Endothelial cell of umbilical vein (primary cell): ENCODE measurements at regions not wholly inside any gene's neighbourhood (a gene's known extent, or its start where the extent isn't known, plus 50 kb on each side); places are given as distances from the start of the nearest gene placed in this dataset.

Experiments used
- BruUV-seq: library from RNA; stranded (reverse); fragments of 400-500 nt; replicated peaks from 2 replicates; lab custom pipeline; 2021; lab: Mats Ljungman, UMichigan
- CTCF ChIA-PET: fragments of 300-600, 350-600 bp; sonication (Branson Sonifier 250); formaldehyde crosslinking; loops from one replicate; lab custom pipeline; 2021; ENCODE audit warnings: antibody characterized with exemption, inconsistent platforms; lab: Charles Lee
- POLR2A ChIA-PET: fragments of 300-600, 350-600 bp; sonication (Branson Sonifier 250); formaldehyde crosslinking; loops from one replicate; lab custom pipeline; 2021; ENCODE audit warnings: antibody characterized with exemption, inconsistent platforms; lab: Charles Lee
- DNase-seq: peaks from one replicate; pipeline ENCODE4 v3.0.0-alpha.2; 2011; ENCODE audit warnings: low read depth, low spot score
- FAIRE-seq: peaks from 2 replicates; lab custom pipeline; 2011; peaks lifted over from hg19 to GRCh38; lab: Jason Lieb, UNC
- H2AFZ ChIP-seq: 2 replicates; pipeline ENCODE4 v1.6.0; 2012; ENCODE audit warnings: low read depth, low read length, control low read depth, inconsistent platforms
- H3K27ac ChIP-seq: 2 replicates; pipeline ENCODE4 v1.5.1; 2011; ENCODE audit warnings: low read depth, mild to moderate bottlenecking, control low read depth, low read length, moderate library complexity; ENCODE audit not compliant: insufficient read depth
- H3K27me3 ChIP-seq, 2 experiments: 2 replicates each; pipeline versions ENCODE4 v1.6.0 to v1.6.1; 2011; ENCODE audit warnings: low read length in 2 of 2, mixed read lengths in 1 of 2; ENCODE audit not compliant: control insufficient read depth in 2 of 2, insufficient read depth in 2 of 2
- H3K36me3 ChIP-seq, 2 experiments: 2 replicates in 1 of 2; 3 replicates in 1 of 2; pipeline ENCODE4 v1.5.1; 2011; ENCODE audit warnings: low read length in 2 of 2, mild to moderate bottlenecking in 1 of 2, moderate library complexity in 1 of 2; ENCODE audit not compliant: control insufficient read depth in 2 of 2, insufficient read depth in 2 of 2; ENCODE audit errors: extremely low read depth in 1 of 2
- H3K4me1 ChIP-seq: 3 replicates; pipeline ENCODE4 v1.5.1; 2011; ENCODE audit warnings: mild to moderate bottlenecking, low read length; ENCODE audit not compliant: control insufficient read depth, insufficient read depth; ENCODE audit errors: extremely low read depth
- H3K4me2 ChIP-seq: 2 replicates; pipeline ENCODE4 v1.6.1; 2011; ENCODE audit warnings: low read length, control low read depth, mixed read lengths; ENCODE audit not compliant: insufficient read depth
- H3K4me3 ChIP-seq, 3 experiments: fragments of 200-600 bp in 1 of 3; sonication (generic), shearing (Covaris generic) in 1 of 3; replicated peaks in 1 of 3; 2 replicates each; pipeline ENCODE4 v1.5.1; 2011 to 2016; ENCODE audit warnings: control low read depth in 3 of 3, low read length in 3 of 3, mild to moderate bottlenecking in 2 of 3, inconsistent platforms in 1 of 3, low read depth in 1 of 3, moderate library complexity in 1 of 3; ENCODE audit not compliant: insufficient read depth in 1 of 3
- H3K79me2 ChIP-seq: 2 replicates; pipeline ENCODE4 v1.6.0; 2012; ENCODE audit warnings: low read length, inconsistent platforms; ENCODE audit not compliant: control insufficient read depth, insufficient read depth
- H3K9ac ChIP-seq: replicated peaks from 2 replicates; pipeline ENCODE3; 2011; ENCODE audit warnings: low read length, control low read depth; ENCODE audit not compliant: insufficient read depth; ENCODE audit errors: extremely low read depth
- H3K9me1 ChIP-seq: replicated peaks from 3 replicates; pipeline ENCODE4 v1.6.0; 2011; ENCODE audit warnings: mild to moderate bottlenecking, low read length; ENCODE audit not compliant: control insufficient read depth, insufficient read depth; ENCODE audit errors: extremely low read depth
- H3K9me3 ChIP-seq: replicated peaks from 2 replicates; pipeline ENCODE4 v1.5.1; 2012; ENCODE audit warnings: low read length, inconsistent platforms; ENCODE audit not compliant: control insufficient read depth, insufficient read depth
- H4K20me1 ChIP-seq: replicated peaks from 2 replicates; pipeline ENCODE3; 2011; ENCODE audit warnings: mild to moderate bottlenecking, low read length; ENCODE audit not compliant: control insufficient read depth, insufficient read depth; ENCODE audit errors: extremely low read depth
- CTCF ChIP-seq, 2 donors: IDR thresholded peaks; 1 replicate in 1 of 2; 2 replicates in 1 of 2; pipeline ENCODE4 v1.5.1; 2011; ENCODE audit warnings: low read length in 2 of 2, mild to moderate bottlenecking in 2 of 2, moderate library complexity in 2 of 2, control low read depth in 1 of 2, inconsistent platforms in 1 of 2, low read depth in 1 of 2; ENCODE audit not compliant: insufficient read depth in 1 of 2; ENCODE audit errors: extremely low read depth in 1 of 2
- FOS ChIP-seq: IDR thresholded peaks from 2 replicates; pipeline ENCODE4 v1.6.1; 2011; ENCODE audit warnings: mild to moderate bottlenecking, low read length, moderate library complexity, borderline replicate concordance; ENCODE audit not compliant: insufficient read depth
- MAX ChIP-seq: IDR thresholded peaks from 2 replicates; pipeline ENCODE4 v1.6.1; 2011; ENCODE audit not compliant: insufficient read depth, insufficient read length
- MYC ChIP-seq: IDR thresholded peaks from one replicate; pipeline ENCODE4 v1.6.1; 2011; ENCODE audit warnings: mild to moderate bottlenecking, low read depth, low read length
- POLR2A ChIP-seq: IDR thresholded peaks from 2 replicates; pipeline ENCODE4 v1.6.1; 2012; ENCODE audit warnings: low read depth, mild to moderate bottlenecking, control low read depth, low read length
- POLR2AphosphoS5 ChIP-seq: IDR thresholded peaks from 2 replicates; pipeline ENCODE4 v1.6.1; 2012; ENCODE audit warnings: low read depth, mild to moderate bottlenecking, control low read depth, low read length, moderate library complexity; ENCODE audit not compliant: insufficient read depth
- dilution Hi-C: fragments of 300-500 bp; cut with MboI; formaldehyde crosslinking; loops from one replicate; pipeline ENCODE4 v1.15.0; 2019; ENCODE audit warnings: low sequenced_read_pairs; ENCODE audit not compliant: extremely low pct_ligation_motif_present
- intact Hi-C: fragments of 100-400 bp; cut with micrococcal nuclease; formaldehyde crosslinking; loops from one replicate; pipeline ENCODE4 v1.10.0; 2022

- no peaks in the 10 kb centered on the region for H3K27me3 ChIP-seq
- no peak for TF ChIP-seq CTCF (IDR thresholded peaks at IDR 0.05; ENCODE audit: extremely low read depth in 1 of 2, insufficient read depth in 1 of 2, low read depth in 1 of 2, low read length in 2 of 2)
- no peak for TF ChIP-seq FOS
- no peak for TF ChIP-seq MYC
- no peak for TF ChIP-seq POLR2A
- TF ChIP-seq MAX, result no peak
- no peak for TF ChIP-seq POLR2AphosphoS5
- CTCF ChIA-PET, result interaction anchor here (1.1 to 1.8 kb wide), 3 partner anchors 32 to 106 kb away, joined by 3 to 16 read pairs (median 3); no protein-coding TSS in a partner anchor
- H4K20me1 ChIP-seq, result no peaks in the 10 kb centered on the region
- POLR2A ChIA-PET, result no interaction called here
- intact Hi-C loops (no loop called here), dilution Hi-C loops (no loop called here)
- H3K4me1 ChIP-seq, result peaks cover 10% of the 10 kb centered on the region
- no TSS peak for BruUV-seq
- H3K36me3 ChIP-seq, result no peaks in the 10 kb centered on the region
- H3K4me2 ChIP-seq, result no peak overlapping the region
- H3K4me3 ChIP-seq, result no peak overlapping the region
- H3K9me1 ChIP-seq, result no peaks in the 10 kb centered on the region
- no peak for FAIRE-seq
- H3K79me2 ChIP-seq, result no peaks in the 10 kb centered on the region
- DNase-seq, result no peak
- H3K9ac ChIP-seq, result no peak overlapping the region
- no peak overlapping the region for H3K27ac ChIP-seq
- no peaks in the 10 kb centered on the region for H3K9me3 ChIP-seq
- H2AFZ ChIP-seq, result no peak overlapping the region
Observed at GRCh38 chr16:85220964-85221731, 108.9 kb upstream of the CIBAR2 start.
